ENCODE measurements at regions not wholly inside any gene's neighbourhood (a gene's known extent, or its start where the extent isn't known, plus 50 kb on each side); places are given as distances from the start of the nearest gene placed in this dataset.

- Histone ChIP-seq H3K79me2 (ENCODE audit: insufficient read depth, low read depth) (no peaks in the 10 kb centered on the region), H3K9ac (no peak overlapping the region), H3K4me3 (IDR thresholded peaks at IDR 0.05; ENCODE audit: insufficient read depth, low read depth, low read length) (no peak overlapping the region), H3K27ac (no peak overlapping the region), H3K36me3 (ENCODE audit: insufficient read depth) (no peaks in the 10 kb centered on the region), H3K4me2 (no peak overlapping the region), H3K4me1 (ENCODE audit: low read depth, poor library complexity, severe bottlenecking) (no peaks in the 10 kb centered on the region), H4K20me1 (ENCODE audit: insufficient read depth) (no peaks in the 10 kb centered on the region), H3K27me3 (ENCODE audit: insufficient read depth, low read depth) (peaks cover 84% of the 10 kb centered on the region), H2AFZ (ENCODE audit: low read depth) (no peak overlapping the region)
- TF ChIP-seq, protein P1, sequence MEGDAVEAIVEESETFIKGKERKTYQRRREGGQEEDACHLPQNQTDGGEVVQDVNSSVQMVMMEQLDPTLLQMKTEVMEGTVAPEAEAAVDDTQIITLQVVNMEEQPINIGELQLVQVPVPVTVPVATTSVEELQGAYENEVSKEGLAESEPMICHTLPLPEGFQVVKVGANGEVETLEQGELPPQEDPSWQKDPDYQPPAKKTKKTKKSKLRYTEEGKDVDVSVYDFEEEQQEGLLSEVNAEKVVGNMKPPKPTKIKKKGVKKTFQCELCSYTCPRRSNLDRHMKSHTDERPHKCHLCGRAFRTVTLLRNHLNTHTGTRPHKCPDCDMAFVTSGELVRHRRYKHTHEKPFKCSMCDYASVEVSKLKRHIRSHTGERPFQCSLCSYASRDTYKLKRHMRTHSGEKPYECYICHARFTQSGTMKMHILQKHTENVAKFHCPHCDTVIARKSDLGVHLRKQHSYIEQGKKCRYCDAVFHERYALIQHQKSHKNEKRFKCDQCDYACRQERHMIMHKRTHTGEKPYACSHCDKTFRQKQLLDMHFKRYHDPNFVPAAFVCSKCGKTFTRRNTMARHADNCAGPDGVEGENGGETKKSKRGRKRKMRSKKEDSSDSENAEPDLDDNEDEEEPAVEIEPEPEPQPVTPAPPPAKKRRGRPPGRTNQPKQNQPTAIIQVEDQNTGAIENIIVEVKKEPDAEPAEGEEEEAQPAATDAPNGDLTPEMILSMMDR (conservative IDR thresholded peaks at IDR 0.05; ENCODE audit: low read depth, low read length) = no peak
These were observed 64.8 kb upstream of the WNT4 start for GRCh38 chr1:22207511-22208267.

GRCh38 chr1:22208268-22208972 is 65.5 kb upstream of the WNT4 start:
- no peak overlapping the region for H3K27ac ChIP-seq
- no peak overlapping the region for H2AFZ ChIP-seq (ENCODE audit: low read depth)
- H3K4me1 ChIP-seq (ENCODE audit: low read depth, poor library complexity, severe bottlenecking) = no peaks in the 10 kb centered on the region
- H4K20me1 ChIP-seq (ENCODE audit: insufficient read depth) = no peaks in the 10 kb centered on the region
- no peak overlapping the region for H3K4me3 ChIP-seq (IDR thresholded peaks at IDR 0.05; ENCODE audit: insufficient read depth, low read depth, low read length)
- no peaks in the 10 kb centered on the region for H3K36me3 ChIP-seq (ENCODE audit: insufficient read depth)
- no peaks in the 10 kb centered on the region for H3K79me2 ChIP-seq (ENCODE audit: insufficient read depth, low read depth)
- TF ChIP-seq, protein P1 (conservative IDR thresholded peaks at IDR 0.05; ENCODE audit: low read depth, low read length) = no peak
- no peak overlapping the region for H3K9ac ChIP-seq
- H3K27me3 ChIP-seq (ENCODE audit: insufficient read depth, low read depth) = peaks cover 84% of the 10 kb centered on the region
- no peak overlapping the region for H3K4me2 ChIP-seq

DNA sequence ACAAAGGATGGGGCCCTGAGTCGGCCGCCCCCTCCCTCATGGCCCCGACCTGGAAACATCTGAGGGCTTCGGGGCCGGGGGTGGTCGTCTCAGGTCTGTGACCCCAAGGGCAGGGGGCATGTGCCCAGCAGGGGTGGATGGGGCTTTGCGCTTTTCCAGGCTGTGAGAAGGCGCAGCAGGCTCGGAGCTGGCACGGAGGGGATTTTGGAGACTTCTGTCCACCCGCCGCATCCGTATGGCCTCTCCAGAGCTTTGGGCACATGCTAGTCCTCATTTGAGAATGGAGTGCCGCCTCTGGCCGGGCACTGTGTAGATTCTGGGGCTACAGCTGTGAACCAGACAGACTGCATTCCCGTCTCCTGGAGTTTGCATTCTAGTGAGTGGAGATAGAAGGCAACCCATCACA is 66.1 kb upstream of the WNT4 start:
- H3K27me3 ChIP-seq (ENCODE audit: insufficient read depth, low read depth) = peaks cover 87% of the 10 kb centered on the region
- H4K20me1 ChIP-seq (ENCODE audit: insufficient read depth) = no peaks in the 10 kb centered on the region
- H3K36me3 ChIP-seq (ENCODE audit: insufficient read depth) = no peaks in the 10 kb centered on the region
- TF ChIP-seq, protein P1 (conservative IDR thresholded peaks at IDR 0.05; ENCODE audit: low read depth, low read length) = no peak
- no peak overlapping the region for H3K27ac ChIP-seq
- H3K4me1 ChIP-seq (ENCODE audit: low read depth, poor library complexity, severe bottlenecking) = no peaks in the 10 kb centered on the region
- no peak overlapping the region for H2AFZ ChIP-seq (ENCODE audit: low read depth)
- H3K4me2 ChIP-seq = no peak overlapping the region
- H3K79me2 ChIP-seq (ENCODE audit: insufficient read depth, low read depth) = no peaks in the 10 kb centered on the region
- no peak overlapping the region for H3K9ac ChIP-seq
- H3K4me3 ChIP-seq (IDR thresholded peaks at IDR 0.05; ENCODE audit: insufficient read depth, low read depth, low read length) = no peak overlapping the region

DNA sequence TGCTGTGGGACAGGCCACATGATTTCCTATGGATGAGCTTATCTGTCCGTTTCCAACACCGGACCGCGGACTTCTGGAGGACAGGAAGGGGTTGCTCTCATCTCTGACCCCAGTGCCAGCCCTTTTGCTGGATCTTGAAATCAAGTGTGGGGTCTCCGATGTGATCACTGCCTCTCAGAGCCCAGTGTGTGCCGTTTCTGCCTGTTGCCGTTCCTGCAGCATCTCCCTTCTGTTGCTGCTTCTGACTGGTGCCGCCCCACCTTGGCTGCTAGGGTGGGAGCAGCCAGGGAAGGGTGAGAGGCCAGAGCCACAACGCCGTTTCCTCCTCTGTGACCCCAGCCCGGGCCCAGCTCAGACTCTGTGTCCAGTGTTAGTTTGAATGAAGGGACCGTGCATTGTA is 67.3 kb upstream of the WNT4 start:
- H2AFZ ChIP-seq (ENCODE audit: low read depth) = no peak overlapping the region
- H3K27ac ChIP-seq = no peak overlapping the region
- no peak overlapping the region for H3K9ac ChIP-seq
- no peak overlapping the region for H3K4me2 ChIP-seq
- H3K4me3 ChIP-seq (IDR thresholded peaks at IDR 0.05; ENCODE audit: insufficient read depth, low read depth, low read length) = no peak overlapping the region
- TF ChIP-seq, protein P1 (conservative IDR thresholded peaks at IDR 0.05; ENCODE audit: low read depth, low read length) = no peak
- H3K27me3 ChIP-seq (ENCODE audit: insufficient read depth, low read depth) = peaks cover 91% of the 10 kb centered on the region
- H4K20me1 ChIP-seq (ENCODE audit: insufficient read depth) = no peaks in the 10 kb centered on the region
- H3K79me2 ChIP-seq (ENCODE audit: insufficient read depth, low read depth) = no peaks in the 10 kb centered on the region
- H3K36me3 ChIP-seq (ENCODE audit: insufficient read depth) = no peaks in the 10 kb centered on the region
- no peaks in the 10 kb centered on the region for H3K4me1 ChIP-seq (ENCODE audit: low read depth, poor library complexity, severe bottlenecking)

Measured in KMS-11 (cell line).